ENCODE measurements at regions not wholly inside any gene's neighbourhood (a gene's known extent, or its start where the extent isn't known, plus 50 kb on each side); places are given as distances from the start of the nearest gene placed in this dataset.

DNA sequence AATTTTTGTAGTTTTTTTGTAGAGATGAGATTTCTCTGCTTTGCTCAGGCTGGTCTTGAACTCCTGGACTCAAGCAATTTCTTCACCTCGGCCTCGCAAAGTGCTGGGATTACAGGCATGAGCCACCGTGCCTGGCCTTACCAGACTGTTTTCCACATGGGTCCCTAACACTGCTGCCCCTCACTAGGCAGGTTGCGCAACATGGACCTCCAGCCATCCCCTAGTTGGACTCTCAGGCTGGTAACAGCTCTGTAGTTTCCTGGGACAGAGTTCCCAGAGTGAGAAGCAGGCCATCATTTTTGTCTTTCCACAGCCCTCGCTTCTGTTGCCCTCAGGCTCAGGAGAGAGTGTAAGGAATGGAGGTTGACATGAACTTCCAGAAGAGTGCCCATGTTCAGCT is 156.1 kb downstream of the CTH start:
- no peak overlapping the region for H3K4me3 ChIP-seq (ENCODE audit: low read depth, low read length)
- TF ChIP-seq, protein P1, sequence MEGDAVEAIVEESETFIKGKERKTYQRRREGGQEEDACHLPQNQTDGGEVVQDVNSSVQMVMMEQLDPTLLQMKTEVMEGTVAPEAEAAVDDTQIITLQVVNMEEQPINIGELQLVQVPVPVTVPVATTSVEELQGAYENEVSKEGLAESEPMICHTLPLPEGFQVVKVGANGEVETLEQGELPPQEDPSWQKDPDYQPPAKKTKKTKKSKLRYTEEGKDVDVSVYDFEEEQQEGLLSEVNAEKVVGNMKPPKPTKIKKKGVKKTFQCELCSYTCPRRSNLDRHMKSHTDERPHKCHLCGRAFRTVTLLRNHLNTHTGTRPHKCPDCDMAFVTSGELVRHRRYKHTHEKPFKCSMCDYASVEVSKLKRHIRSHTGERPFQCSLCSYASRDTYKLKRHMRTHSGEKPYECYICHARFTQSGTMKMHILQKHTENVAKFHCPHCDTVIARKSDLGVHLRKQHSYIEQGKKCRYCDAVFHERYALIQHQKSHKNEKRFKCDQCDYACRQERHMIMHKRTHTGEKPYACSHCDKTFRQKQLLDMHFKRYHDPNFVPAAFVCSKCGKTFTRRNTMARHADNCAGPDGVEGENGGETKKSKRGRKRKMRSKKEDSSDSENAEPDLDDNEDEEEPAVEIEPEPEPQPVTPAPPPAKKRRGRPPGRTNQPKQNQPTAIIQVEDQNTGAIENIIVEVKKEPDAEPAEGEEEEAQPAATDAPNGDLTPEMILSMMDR (IDR thresholded peaks at IDR 0.05; ENCODE audit: low read depth, low read length, missing control alignments), result no peak
- no peaks in the 10 kb centered on the region for H3K27me3 ChIP-seq (replicated peaks)
- in situ Hi-C loops (cut with HindIII; ENCODE audit: low pct_ligation_motif_present, low sequenced_read_pairs), result no loop called here
- H3K36me3 ChIP-seq (replicated peaks), result no peaks in the 10 kb centered on the region
- no peak for DNase-seq
- H3K27ac ChIP-seq, result no peak overlapping the region

DNA sequence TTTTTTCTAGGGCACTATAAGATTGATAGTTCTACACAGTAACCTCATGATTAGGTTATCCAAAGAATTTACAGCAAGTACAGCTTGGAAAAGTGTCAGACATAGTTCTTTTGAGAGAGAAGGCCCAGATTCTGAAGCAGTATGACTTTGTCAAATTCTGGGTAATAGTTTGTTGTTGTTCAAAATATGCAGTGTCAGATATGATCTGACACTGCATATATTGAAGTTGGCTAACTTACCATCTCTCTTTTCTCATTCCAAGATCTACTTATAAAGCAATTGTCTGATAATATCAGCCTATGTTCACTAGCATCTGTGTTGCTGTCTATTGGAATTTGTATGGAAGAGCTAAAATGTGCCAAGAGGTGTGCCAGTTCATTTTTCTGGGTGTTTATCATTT is 160.1 kb downstream of the CTH start:
- Histone ChIP-seq H3K4me3 (ENCODE audit: low read depth, low read length) (no peak overlapping the region), H3K27me3 (replicated peaks) (no peaks in the 10 kb centered on the region), H3K36me3 (replicated peaks) (no peaks in the 10 kb centered on the region), H3K27ac (no peak overlapping the region)
- in situ Hi-C loops (cut with HindIII; ENCODE audit: low pct_ligation_motif_present, low sequenced_read_pairs), result no loop called here
- DNase-seq, result no peak
- TF ChIP-seq, protein P1 (IDR thresholded peaks at IDR 0.05; ENCODE audit: low read depth, low read length, missing control alignments), result no peak

DNA sequence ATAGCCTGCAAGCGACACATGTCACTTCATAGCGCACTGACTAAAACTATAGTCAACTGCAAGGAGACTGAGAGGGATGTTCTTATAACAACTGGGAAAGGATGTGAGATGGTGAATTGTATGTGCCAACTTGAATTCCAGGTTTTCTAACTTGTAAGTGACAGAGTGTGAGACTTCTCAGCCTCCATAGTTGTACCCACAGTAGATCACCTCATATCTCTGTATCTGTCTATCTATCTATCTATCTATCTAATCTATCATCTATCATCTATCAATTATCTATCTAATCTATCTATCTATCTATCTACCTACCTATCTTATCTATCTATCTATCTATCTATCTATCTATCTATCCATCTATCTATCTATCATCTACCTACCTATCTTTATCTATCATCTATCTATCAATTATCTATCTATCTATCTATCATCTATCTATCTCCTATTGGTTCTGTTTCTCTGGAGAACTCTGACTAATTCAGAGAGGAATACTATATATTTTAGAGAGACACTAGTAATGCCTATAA is 162.3 kb downstream of the CTH start:
- TF ChIP-seq, protein P1 (IDR thresholded peaks at IDR 0.05; ENCODE audit: low read depth, low read length, missing control alignments), result no peak
- in situ Hi-C loops (cut with HindIII; ENCODE audit: low pct_ligation_motif_present, low sequenced_read_pairs), result no loop called here

DNA sequence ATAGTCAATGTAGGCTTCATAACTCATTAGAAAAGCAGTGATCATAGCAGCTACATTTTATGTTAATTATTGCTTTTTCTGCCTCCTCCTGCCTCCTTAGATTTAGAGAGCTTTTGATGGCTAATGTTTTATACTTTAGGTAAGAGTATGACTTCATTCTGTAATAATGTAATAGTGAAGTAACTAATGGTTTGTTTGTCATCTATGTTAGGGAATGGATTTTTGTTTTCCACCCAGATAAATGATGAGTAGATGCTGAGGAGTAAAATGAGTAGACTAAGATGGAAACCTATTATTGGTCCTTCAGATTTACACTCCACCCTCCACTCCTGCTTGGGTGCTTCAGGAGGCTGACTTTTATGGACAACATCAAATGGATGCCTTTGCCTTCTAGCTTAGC is 170.6 kb downstream of the CTH start:
- no peaks in the 10 kb centered on the region for H3K27me3 ChIP-seq (replicated peaks)
- no peak for DNase-seq
- in situ Hi-C loops (cut with HindIII; ENCODE audit: low pct_ligation_motif_present, low sequenced_read_pairs), result no loop called here
- TF ChIP-seq, protein P1 (IDR thresholded peaks at IDR 0.05; ENCODE audit: low read depth, low read length, missing control alignments), result no peak
- no peaks in the 10 kb centered on the region for H3K36me3 ChIP-seq (replicated peaks)
- H3K4me3 ChIP-seq (ENCODE audit: low read depth, low read length), result no peak overlapping the region
- no peak overlapping the region for H3K27ac ChIP-seq

More for the DNA sequence above, 162.3 kb downstream of the CTH start:
- Histone ChIP-seq H3K4me3 (ENCODE audit: low read depth, low read length) (no peak overlapping the region), H3K27ac (no peak overlapping the region), H3K36me3 (replicated peaks) (no peaks in the 10 kb centered on the region), H3K27me3 (replicated peaks) (no peaks in the 10 kb centered on the region)
- no peak for DNase-seq

DNA sequence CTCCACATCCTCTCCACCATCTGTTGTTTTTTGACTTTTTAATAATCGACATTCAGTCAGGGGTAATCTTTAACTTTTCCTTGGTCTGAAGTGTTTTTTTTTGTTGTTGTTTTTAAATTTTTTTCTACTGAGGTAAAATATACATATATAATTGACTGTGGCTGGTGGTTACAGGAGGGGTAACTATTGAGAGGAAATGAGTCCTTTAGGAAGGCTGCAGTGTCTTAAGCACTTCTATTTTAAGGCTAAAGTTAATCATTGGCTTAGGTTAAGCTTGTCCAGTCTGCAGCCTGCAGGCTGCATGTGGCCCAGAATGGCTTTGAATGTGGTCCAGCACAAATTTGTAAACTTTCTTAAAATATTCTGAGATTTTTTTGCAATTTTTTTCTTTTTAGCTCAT is 172.5 kb downstream of the CTH start:
- Histone ChIP-seq H3K4me3 (ENCODE audit: low read depth, low read length) (no peak overlapping the region), H3K27ac (no peak overlapping the region), H3K36me3 (replicated peaks) (no peaks in the 10 kb centered on the region), H3K27me3 (replicated peaks) (no peaks in the 10 kb centered on the region)
- no peak for DNase-seq
- in situ Hi-C loops (cut with HindIII; ENCODE audit: low pct_ligation_motif_present, low sequenced_read_pairs), result no loop called here
- TF ChIP-seq, protein P1 (IDR thresholded peaks at IDR 0.05; ENCODE audit: low read depth, low read length, missing control alignments), result no peak

DNA sequence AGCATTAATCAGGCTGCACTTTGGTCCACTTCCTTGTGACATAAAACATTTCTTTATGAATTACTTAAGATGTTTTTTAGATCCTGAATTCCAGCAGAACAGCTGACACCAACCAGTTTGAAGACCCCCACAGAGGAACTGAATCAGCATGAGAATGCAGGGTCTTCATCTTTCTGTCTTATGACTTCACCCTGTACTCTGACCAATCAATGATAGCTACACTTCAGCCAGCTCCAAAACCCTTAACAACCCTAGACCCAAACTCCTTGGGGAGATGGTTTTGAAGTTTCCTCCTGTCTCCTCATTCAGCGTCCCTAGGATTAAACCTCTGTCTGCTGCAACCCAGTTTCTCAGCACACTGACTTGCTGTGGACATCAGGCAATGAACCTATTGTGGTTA is 175.0 kb downstream of the CTH start:
- Histone ChIP-seq H3K27me3 (replicated peaks) (no peaks in the 10 kb centered on the region), H3K36me3 (replicated peaks) (no peaks in the 10 kb centered on the region), H3K4me3 (ENCODE audit: low read depth, low read length) (no peak overlapping the region), H3K27ac (no peak overlapping the region)
- no peak for DNase-seq
- in situ Hi-C loops (cut with HindIII; ENCODE audit: low pct_ligation_motif_present, low sequenced_read_pairs), result no loop called here
- TF ChIP-seq, protein P1 (IDR thresholded peaks at IDR 0.05; ENCODE audit: low read depth, low read length, missing control alignments), result no peak
